ENCODE measurements at regions not wholly inside any gene's neighbourhood (a gene's known extent, or its start where the extent isn't known, plus 50 kb on each side); places are given as distances from the start of the nearest gene placed in this dataset.

GRCh38 chr15:70491201-70491621 is 272.1 kb downstream of the UACA start:
- no peaks in the 10 kb centered on the region for H3K27me3 ChIP-seq (ENCODE audit: low read depth)
- intact Hi-C loops (cut with DNase I) = no loop called here
- no peak for ATAC-seq
- H3K4me1 ChIP-seq = peaks cover 58% of the 10 kb centered on the region
- no peaks in the 10 kb centered on the region for H3K9me3 ChIP-seq
- no peak for DNase-seq
- TF ChIP-seq, protein P1, sequence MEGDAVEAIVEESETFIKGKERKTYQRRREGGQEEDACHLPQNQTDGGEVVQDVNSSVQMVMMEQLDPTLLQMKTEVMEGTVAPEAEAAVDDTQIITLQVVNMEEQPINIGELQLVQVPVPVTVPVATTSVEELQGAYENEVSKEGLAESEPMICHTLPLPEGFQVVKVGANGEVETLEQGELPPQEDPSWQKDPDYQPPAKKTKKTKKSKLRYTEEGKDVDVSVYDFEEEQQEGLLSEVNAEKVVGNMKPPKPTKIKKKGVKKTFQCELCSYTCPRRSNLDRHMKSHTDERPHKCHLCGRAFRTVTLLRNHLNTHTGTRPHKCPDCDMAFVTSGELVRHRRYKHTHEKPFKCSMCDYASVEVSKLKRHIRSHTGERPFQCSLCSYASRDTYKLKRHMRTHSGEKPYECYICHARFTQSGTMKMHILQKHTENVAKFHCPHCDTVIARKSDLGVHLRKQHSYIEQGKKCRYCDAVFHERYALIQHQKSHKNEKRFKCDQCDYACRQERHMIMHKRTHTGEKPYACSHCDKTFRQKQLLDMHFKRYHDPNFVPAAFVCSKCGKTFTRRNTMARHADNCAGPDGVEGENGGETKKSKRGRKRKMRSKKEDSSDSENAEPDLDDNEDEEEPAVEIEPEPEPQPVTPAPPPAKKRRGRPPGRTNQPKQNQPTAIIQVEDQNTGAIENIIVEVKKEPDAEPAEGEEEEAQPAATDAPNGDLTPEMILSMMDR (IDR thresholded peaks at IDR 0.05) = no peak
- no peak overlapping the region for H3K4me3 ChIP-seq
- no peak overlapping the region for H3K27ac ChIP-seq
- H3K36me3 ChIP-seq = no peaks in the 10 kb centered on the region

GRCh38 chr15:70490838-70491155 is 272.6 kb downstream of the UACA start:
- Histone ChIP-seq H3K36me3 (no peaks in the 10 kb centered on the region), H3K27ac (no peak overlapping the region), H3K27me3 (ENCODE audit: low read depth) (no peaks in the 10 kb centered on the region), H3K4me1 (peaks cover 58% of the 10 kb centered on the region), H3K9me3 (no peaks in the 10 kb centered on the region), H3K4me3 (no peak overlapping the region)
- TF ChIP-seq, protein P1 (IDR thresholded peaks at IDR 0.05) = no peak
- DNase-seq (no peak), ATAC-seq (no peak)
- intact Hi-C loops (cut with DNase I) = no loop called here

GRCh38 chr15:70490148-70490837 is 273.1 kb downstream of the UACA start:
- Histone ChIP-seq H3K4me3 (no peak overlapping the region), H3K27ac (no peak overlapping the region), H3K36me3 (no peaks in the 10 kb centered on the region), H3K9me3 (no peaks in the 10 kb centered on the region), H3K4me1 (peaks cover 58% of the 10 kb centered on the region), H3K27me3 (ENCODE audit: low read depth) (no peaks in the 10 kb centered on the region)
- intact Hi-C loops (cut with DNase I) = no loop called here
- DNase-seq (no peak), ATAC-seq (no peak)
- TF ChIP-seq, protein P1 (IDR thresholded peaks at IDR 0.05) = no peak

GRCh38 chr15:70488941-70489848 is 274.2 kb downstream of the UACA start:
- no peak for DNase-seq
- no peak overlapping the region for H3K27ac ChIP-seq
- no peaks in the 10 kb centered on the region for H3K27me3 ChIP-seq (ENCODE audit: low read depth)
- TF ChIP-seq, protein P1 (IDR thresholded peaks at IDR 0.05) = no peak
- no peaks in the 10 kb centered on the region for H3K36me3 ChIP-seq
- no peaks in the 10 kb centered on the region for H3K9me3 ChIP-seq
- intact Hi-C loops (cut with DNase I) = no loop called here
- ATAC-seq = no peak
- peaks cover 50% of the 10 kb centered on the region for H3K4me1 ChIP-seq
- no peak overlapping the region for H3K4me3 ChIP-seq

DNA sequence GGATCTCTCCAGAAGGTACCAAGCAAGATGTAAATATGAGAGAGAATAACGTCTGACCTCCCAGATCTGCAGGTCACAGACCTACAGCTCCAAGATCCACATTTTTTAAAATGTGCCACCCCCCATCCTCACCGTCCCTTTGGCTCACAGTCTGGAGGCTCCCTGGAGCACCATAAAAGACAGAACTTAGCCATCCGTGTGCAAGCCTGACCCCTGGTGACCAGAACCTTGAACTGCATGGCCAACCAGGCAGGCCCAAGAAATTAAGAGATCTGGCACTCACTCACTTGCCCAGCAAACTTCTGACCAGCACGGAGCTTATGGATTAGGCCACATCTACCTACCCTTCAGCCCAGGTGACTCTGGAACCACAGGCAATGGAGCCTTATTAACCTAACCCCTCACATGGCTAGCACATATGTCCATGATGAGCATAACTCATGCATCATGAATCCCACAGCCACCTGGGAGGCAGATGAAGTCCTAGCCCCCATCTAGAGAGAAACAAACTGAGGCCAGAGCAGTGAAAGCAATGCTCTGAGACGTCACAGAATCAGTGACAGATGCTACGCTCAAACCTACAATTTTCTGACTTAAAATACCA is 275.3 kb downstream of the UACA start:
- peak; percentile 73 for DNase-seq

More for the DNA sequence above, 275.3 kb downstream of the UACA start:
- Histone ChIP-seq H3K27me3 (ENCODE audit: low read depth) (no peaks in the 10 kb centered on the region), H3K36me3 (no peaks in the 10 kb centered on the region), H3K4me1 (peaks cover 43% of the 10 kb centered on the region), H3K4me3 (no peak overlapping the region), H3K9me3 (no peaks in the 10 kb centered on the region), H3K27ac (no peak overlapping the region)
- ATAC-seq = peak; percentile 72 to 74
- intact Hi-C loops (cut with DNase I) = no loop called here
- TF ChIP-seq, protein P1 (IDR thresholded peaks at IDR 0.05) = peak; percentile 97

All from lower lobe of right lung (tissue), 2 donors.